ENCODE measurements at regions not wholly inside any gene's neighbourhood (a gene's known extent, or its start where the extent isn't known, plus 50 kb on each side); places are given as distances from the start of the nearest gene placed in this dataset.

DNA sequence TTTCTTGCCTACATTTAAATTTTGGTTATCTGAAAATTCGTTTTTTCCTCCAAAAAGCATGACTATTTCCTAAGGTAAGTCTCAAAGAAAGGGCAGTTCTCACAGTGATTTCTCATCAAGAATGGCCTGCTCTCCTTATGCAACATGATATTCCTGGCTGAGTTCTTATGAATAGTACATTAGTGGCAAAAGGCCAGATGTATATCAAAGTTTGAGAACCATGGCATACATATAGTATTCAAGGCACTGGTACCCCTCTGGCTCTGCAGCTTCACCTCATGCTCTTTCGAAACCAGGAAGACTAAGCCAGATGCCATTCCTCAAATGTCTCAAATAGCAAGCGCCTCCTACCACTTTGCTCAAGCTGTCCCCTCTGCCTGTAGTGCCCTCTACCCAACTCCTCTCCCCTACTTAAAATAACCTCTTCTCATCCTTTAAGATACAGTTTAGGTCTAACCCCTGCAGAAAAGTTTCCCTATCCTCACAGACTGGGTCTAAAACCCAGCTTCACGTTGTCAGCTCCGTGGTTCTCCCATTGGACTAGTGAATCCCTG lies 280.3 kb downstream of the HACE1 start:
- DNase-seq (ENCODE audit: low read depth in 2 of 3, low spot score in 2 of 3): no peak

DNA sequence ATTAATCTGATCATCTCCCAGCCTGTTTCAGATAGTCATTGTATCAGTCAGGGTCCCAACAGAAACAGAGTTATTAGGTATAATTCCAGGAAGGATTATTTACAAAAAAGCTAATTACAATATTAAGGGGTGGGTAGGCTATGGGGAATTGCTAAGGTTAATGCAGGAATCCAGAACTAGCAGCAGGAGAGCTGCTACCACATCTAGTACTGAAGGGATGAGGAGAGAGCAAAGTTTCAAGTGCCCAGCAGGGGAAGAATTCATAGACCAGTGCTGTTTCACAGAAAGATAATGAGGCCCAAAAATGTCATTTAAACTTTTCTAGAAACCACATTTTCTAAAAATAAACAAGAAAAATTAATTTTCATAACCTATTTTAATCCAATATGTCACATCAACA lies 284.2 kb downstream of the HACE1 start:
- DNase-seq (ENCODE audit: low read depth in 2 of 3, low spot score in 2 of 3): no peak

DNA sequence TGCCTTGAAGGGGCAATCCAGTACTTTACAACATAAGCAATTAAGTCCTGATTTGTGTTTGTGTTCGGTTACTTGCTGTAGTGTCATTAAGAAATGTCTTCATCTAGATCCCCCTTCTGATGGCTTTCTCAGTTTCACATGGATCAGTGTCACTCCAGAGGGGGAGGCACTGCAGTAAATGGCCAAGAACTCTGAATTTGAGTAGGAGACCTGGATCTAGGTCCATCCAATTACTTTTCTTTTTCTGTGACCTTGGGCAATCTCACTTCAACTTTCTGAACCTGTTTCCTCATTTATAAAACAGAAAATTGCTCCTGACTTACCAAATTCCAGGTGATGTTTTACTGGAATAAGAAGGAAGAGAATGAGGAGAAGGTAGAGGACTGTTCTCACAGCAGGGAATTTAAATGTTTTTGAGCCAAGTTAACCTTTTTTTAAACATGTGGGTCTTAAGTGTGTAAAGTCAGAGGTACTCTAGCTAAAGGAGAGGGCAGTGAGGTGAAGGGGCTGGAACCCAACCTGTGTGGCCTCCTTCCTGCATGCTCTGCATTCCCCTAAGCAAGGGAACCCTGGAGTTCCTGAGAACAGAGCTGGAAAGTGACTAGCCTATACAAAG lies 285.5 kb downstream of the HACE1 start:
- no peak for DNase-seq (ENCODE audit: low read depth in 2 of 3, low spot score in 2 of 3)

DNA sequence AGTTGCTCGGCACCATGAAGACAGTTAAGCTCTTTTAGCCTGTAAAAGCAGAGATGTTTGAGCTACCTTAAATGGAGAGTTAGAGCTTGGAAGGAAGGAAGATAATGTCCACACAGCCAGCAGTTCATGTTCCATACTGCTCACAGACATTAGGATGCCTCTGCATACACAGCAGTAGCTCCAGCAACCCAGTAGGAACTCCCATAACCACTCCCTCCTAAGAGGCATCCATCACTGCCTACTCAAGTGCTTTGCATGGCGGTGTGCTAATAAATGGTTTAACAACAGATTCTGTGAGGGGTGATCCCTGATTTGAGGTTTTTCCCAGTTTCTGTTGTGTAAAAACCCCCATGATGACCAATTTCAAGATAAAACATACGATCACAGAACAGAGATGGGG lies 286.4 kb downstream of the HACE1 start:
- no peak for DNase-seq (ENCODE audit: low read depth in 2 of 3, low spot score in 2 of 3)

DNA sequence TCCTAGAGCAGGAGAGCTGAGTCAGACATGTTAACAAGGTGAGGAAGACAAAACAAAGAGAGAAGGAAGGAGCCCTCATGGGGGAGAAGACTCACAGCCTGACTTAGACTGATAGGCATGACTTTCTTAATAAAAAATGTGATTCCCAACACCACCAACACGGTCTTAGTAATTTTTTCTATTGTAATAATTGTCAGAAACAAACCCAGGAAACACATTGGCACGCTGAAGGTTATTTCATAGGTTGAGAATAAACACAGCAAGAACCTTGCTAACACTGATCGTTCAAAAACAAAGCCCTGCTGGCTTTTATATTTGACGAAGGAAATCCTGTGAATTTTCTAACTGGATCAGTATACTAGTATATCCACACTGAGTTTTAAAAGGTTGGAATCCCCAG lies 286.8 kb downstream of the HACE1 start:
- no peak for DNase-seq (ENCODE audit: low read depth in 2 of 3, low spot score in 2 of 3)

DNA sequence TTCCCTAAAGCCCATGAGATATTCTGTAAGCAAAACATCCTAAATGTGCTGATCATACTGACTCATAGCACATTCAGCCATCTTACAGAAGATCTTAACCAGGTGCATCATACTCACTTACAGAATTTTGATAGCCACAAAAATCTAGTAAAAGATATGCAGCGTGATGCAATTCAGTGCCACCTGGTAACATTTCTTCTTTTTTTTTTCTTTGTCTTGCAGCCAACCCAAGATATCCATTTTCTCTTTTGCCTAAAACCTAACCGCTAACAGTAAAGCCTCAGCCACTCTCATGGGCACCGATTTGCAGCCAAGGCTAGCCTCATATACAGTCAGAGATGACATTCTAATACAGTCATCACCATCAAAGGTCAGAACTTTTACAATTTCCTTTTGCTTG lies 293.3 kb downstream of the HACE1 start:
- no peak for DNase-seq (ENCODE audit: low read depth in 2 of 3, low spot score in 2 of 3)

DNA sequence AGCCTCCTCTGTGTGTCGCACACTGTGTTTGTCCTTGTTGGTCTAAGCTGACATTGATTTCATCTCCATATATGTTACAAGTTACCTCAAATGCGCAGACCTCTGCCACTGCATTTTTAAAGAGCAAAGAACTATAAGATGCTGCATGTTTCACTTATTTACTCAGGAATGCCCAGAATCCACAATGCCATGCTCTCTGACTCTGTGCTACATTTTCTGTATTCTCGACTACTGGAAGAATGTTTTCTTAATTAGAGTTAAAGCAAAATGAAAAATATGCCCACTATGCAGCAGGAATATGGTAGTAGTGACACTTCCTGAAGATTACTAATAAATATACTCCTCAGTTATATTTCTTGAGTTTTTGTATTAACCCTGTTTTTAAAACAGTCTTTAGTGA lies 296.4 kb downstream of the HACE1 start:
- no peak for DNase-seq (ENCODE audit: low read depth in 2 of 3, low spot score in 2 of 3)

DNA sequence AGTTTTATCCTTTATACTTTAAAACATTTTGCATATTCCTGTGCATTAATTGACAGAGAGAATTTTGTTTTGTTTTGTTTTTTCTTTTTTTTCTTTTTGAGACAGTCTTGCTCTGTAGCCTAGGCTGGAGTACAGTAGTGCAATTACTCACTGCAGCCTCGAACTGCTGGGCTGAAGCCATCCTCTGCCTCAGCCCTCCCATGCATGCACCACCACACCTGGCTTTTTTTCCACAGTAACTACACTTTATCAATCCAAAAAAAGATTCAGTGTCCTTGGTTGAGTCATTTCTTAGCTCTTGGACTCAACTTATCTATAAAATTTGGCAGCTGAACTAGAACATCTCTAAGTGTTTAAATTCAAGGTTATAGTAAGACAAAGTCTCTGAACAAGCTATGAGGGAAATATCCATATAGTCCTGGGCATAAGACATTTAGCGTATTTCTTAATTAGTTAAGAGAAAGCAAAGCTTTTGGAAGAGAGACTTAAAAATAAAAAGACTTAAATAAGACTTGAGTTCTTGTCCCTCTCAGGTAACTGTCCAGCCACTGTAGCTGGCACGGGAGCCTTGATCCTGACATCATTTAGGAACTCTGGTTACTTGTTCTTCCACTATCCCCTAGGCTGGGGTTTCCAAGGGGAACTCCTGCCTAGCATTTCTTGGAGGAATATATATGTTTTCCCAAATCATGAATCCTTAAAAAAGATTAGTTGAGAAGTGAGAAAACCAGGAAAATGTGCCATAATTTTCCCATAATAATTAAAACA lies 300.1 kb downstream of the HACE1 start:
- no peak for DNase-seq (ENCODE audit: low read depth in 2 of 3, low spot score in 2 of 3)

DNA sequence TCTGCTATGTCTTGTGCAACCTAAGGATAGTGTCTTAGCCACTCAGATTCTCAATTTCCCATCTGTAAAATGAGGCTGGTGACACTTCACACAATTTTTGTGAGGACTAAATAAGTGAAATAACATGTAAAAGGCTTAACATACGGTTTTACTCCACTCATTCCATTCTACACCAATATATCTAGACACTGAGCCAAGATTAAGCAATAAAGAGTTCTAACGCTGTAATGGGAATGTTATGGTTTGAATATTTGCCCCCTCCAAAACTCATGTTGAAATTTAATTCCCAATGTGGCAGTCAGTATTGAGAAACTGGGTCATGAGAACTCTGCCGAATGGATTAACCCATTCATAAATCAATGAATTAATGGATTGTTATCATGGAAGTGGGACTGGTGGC lies 301.0 kb downstream of the HACE1 start:
- DNase-seq (ENCODE audit: low read depth in 2 of 3, low spot score in 2 of 3): no peak

DNA sequence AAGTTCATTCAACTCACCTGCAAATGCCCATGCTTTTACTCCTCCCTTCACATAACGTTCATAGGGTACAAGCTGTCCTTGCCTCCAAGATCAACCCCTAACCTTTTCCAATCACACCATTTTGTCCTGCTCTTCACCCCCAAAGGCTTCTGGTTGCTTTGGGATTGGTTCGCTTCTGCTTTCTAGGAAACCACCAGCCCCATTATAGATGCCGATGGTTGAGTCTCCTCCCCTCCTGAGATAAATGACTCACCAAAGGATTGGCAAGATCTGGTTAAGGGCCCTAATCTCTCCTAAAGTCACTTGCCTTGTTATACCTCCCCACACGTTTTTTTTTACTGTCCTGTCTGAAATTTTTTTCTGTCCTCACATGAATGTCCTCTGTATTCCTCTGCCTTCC lies 311.4 kb downstream of the HACE1 start:
- DNase-seq (ENCODE audit: low read depth in 2 of 3, low spot score in 2 of 3): no peak

DNA sequence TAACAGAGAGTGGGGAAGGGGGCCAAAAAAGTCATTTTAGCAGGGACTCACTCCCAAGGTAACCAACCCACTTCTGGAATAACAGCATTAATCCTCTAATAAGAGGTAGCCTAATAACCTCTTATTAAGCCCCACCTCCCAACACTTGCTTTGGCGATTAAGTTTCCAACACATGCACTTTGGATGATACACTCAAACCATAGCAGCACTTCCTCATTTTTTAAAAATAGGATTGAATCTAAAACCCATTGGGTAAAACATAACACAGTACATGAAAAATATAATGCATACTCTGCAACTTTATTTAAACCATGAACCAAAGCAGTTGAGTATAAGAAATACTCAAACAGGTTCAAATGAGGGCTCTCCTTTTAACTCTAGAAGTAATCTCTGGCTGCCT lies 318.3 kb downstream of the HACE1 start:
- no peak for DNase-seq (ENCODE audit: low read depth in 2 of 3, low spot score in 2 of 3)

DNA sequence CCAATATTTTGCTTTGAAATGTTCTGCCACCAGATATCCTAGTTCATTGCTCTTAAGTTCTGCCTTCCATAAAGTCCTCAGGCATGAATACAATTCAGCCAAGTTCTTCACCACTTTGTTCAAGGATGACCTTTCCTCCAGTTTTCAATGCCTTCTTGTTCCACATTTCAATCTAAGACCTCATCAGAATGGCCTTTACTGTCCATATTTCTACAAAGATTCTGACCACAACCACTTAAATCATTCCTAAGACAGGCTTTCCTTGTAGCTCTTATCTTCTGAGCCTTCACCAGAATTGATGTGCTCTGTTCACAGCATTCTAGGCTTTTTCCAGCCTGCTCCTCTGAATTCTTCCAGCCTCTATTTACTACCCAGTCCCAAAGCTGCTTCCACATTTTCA lies 319.0 kb downstream of the HACE1 start:
- DNase-seq (ENCODE audit: low read depth in 2 of 3, low spot score in 2 of 3): no peak

DNA sequence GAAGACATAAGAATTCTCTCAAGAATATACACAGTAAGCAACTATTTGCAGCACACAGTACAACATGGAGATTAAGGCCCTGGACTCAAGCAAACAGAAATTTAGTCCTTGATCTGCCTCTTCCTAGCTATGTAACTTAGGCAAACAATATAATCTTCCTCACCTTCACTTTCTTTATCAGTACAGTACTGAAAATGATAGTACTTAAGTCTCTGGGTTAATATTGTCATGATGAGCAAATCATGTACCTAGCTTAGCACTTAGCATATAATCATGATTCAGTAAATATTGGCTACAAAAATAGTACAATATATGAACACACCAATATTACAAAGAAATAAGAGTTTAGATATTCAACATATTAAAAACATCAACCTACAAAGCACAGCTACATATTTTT lies 320.5 kb downstream of the HACE1 start:
- DNase-seq (ENCODE audit: low read depth in 2 of 3, low spot score in 2 of 3): no peak

DNA sequence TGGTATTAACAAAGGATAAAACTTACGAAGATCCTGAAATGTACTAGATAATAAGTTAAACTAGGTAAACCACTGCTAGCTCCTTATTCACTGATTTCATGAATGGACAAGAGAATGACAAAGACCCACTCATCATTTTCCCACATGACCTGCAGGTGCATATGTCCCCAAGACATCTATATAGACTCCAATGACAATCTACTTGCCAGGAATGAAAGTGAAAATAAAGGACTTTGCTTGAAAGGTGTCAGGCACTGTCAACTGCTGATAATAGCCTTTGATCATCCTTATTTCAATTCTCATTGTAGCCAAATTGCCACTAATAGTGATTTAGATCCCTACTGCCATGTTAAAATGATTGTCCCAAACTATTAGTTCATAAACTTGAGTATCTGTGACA lies 321.8 kb downstream of the HACE1 start:
- DNase-seq (ENCODE audit: low read depth in 2 of 3, low spot score in 2 of 3): no peak

DNA sequence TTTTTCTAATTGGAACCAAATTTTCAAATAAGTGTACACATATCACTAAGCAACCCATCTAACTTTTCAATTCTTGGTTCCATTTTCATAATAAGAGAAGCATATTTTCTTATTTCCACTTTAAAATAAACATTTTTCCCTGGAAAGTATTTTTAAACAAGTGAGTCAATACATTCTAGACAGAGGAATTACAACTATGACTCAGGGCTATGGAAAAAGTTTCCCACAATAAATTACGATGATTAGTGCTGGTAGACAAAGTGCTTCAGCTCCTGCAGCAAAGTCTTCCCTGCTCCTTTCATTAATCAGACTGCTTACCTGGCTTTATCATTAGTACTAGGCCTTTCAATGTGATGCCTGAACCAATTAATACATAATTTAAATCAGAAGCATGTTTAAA lies 322.5 kb downstream of the HACE1 start:
- no peak for DNase-seq (ENCODE audit: low read depth in 2 of 3, low spot score in 2 of 3)

DNA sequence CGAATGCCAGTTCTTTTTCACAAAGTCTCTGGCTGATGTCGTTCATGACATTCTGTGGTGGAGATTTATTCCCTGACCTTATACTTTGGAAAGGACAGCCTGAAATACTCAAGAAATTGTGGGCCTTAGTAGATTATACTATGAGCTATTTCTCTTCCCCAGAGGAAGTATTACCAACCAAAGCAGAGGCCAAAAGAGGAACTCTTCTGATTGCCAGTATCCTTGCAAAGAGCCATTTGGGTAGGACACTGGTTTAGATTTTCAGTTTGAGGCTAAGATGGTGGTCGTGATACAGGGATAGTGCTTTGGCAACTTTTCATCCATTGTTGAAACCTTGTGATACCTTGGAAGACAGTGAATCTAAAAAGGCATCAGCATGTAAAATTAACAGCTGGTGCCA lies 327.3 kb downstream of the HACE1 start:
- DNase-seq (ENCODE audit: low read depth in 2 of 3, low spot score in 2 of 3): no peak

DNA sequence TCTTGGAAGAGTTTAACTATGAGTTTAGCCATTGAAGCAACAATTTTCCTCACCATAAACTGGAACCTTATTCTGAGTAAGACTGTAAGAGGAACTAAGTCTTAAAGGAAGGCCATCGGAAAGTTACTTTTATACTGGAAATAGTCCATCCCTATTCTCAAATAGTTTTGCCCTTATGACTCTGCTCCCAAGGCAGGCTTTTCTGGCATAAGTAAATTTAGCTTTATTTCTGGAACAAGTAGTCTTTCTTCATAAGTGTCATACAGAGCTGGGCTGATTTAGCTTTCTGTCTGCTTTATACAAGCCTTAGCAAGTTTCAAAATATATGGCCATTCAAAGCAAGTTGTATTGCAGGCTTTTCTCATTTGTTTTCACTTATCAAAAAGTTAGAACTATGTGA lies 328.1 kb downstream of the HACE1 start:
- DNase-seq (ENCODE audit: low read depth in 2 of 3, low spot score in 2 of 3): no peak

DNA sequence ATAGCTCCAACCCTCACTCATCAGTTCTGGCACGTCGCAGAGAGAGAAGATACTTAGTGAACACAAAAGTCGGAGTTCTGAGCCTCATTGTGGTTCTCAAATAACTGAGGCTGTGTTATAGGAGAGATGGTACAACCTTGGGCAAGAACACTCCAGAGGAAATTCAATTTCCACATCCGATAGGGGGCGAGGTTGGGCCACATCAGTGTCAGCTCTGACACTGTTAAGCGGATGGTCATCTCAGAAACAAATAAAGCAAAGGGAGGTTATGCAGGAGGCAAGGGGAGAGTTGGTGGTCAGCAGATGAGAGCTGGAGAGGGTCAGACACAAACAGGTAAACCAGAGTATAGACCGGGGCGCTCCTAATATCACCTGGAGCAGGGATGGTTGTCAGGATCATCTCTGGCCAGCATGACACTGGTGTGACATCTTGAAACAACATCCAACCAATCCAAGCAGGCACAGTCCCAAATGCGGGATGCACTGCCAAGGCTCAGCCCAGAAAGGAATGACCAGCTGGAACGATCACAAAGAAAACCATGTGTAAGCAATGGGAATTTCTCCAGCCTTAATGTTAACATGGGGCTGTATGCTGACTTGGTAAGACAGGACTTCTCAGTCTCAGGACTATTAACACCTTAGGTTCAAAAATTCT lies 331.8 kb downstream of the HACE1 start:
- no peak for DNase-seq (ENCODE audit: low read depth in 2 of 3, low spot score in 2 of 3)

DNA sequence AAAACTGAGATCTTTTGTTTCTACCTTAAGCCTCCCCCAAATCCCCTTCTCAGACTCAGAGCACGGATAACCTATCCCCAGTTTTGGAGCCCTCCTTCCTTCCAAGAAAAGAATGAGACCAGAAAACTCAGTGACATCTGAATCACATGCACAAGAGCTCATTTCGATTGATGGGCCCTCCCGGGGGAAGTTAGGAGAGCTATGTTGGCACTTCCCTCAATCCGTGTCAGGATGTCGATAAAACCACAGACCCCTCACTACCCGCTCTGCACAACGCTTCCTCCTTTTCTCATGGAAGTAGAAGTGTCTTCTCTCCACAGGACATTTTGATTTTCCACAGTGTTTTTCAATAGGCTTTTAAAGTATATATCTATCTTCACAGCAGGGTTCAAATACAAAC lies 332.4 kb downstream of the HACE1 start:
- no peak for DNase-seq (ENCODE audit: low read depth in 2 of 3, low spot score in 2 of 3)

DNA sequence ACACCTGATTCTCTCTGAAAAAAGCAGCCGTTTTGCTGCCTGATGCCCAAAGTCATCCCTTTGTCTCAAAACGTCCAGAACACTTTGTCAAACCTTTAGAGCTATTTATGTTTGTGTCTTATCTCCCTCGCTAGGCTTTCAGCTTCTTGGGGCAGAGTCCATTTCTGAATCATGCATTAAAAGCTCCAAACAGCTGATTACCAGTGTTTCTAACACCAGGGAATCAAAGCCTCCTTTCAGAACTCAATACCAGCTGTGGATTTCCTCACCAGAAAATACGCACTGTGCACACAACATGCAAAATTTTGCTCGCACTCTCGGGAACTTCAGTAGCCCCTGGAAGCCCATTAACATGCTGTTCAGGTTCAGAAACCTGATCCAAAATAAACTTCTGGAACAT lies 333.3 kb downstream of the HACE1 start:
- DNase-seq (ENCODE audit: low read depth in 2 of 3, low spot score in 2 of 3): no peak

DNA sequence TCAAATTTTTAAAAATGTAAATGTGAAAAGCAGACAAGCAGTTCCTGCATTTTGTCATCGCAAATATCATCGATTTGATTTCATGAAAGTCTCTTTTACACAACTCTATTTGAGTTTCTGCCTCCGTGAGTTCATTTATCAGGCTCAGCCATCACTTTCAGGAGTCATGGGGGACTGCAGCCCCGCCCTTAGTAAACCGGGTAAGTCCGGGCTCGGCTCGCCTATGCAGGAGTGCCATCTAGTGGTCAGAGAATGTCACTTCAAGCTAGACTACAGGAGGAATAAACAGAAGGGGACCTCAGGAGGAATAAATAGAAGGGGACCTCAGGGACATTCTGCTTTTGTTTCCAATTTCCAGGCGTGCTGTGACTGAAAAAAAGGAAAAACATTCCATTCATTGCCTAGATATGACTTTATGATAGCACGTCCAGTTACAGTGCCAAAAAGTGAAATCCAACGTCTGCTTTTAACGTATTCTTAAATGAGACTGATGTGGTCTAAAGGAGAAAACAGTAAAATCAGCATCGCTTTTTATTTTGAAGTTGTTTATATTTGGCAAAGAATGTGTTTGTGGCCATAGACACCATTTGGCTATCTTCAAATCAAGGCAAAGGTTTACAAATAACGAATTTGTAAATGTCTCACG lies 333.9 kb downstream of the HACE1 start:
- peak; percentile 7 to 30 (median 27) for DNase-seq (ENCODE audit: low read depth in 2 of 3, low spot score in 2 of 3)

DNA sequence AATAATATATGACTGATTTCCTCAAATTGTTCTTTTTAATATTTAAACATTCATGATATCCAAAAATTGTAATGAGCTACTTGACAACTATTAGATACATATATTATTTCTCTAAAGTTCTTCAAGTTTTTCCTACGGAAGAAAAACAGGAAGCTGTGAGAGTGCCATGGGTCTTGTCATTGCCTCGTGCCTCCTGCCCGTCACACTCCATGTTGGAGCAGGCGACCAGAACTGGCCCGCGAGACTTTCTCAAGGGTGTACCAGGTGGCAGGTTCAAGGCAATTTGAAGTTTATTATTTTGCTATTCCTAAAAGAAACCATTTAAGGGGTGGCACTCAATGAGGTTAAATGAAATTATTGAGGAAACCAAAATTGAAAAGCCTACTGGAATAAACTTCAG lies 337.2 kb downstream of the HACE1 start:
- DNase-seq (ENCODE audit: low read depth in 2 of 3, low spot score in 2 of 3): no peak

All from activated CD8-positive, alpha-beta memory T cell treated with anti-CD3 and anti-CD28 coated beads for 48 hours (primary cell).